Breast epithelium (tissue), 4 donors: ENCODE measurements at regions not wholly inside any gene's neighbourhood (a gene's known extent, or its start where the extent isn't known, plus 50 kb on each side); places are given as distances from the start of the nearest gene placed in this dataset.
"Not testable (repeated sequence)": the region's sequence is repeated elsewhere in the genome, so short reads cannot be mapped to it uniquely, and the experiment has no call there.

Source experiments
- DNase-seq, 2 donors: peaks; one replicate each; pipeline ENCODE4 v3.0.0-alpha.2; 2019; ENCODE audit warnings: low spot score in 2 of 2
- H3K27ac ChIP-seq, 2 donors: fragments of 200-600 bp; sonication (generic) in 1 of 2; one replicate each; pipeline ENCODE4 v1.5.1; 2016 to 2019; ENCODE audit warnings: mild to moderate bottlenecking in 1 of 2
- H3K27me3 ChIP-seq, 2 donors: fragments of 200-600 bp; sonication (generic) in 1 of 2; one replicate each; pipeline versions ENCODE4 v1.5.1 to v1.6.0; 2017 to 2019; ENCODE audit warnings: control low read depth in 1 of 2, mild to moderate bottlenecking in 1 of 2
- H3K36me3 ChIP-seq: fragments of 200-600 bp; one replicate; pipeline ENCODE4 v1.5.1; 2019
- H3K4me1 ChIP-seq, 2 donors: fragments of 200-600 bp; sonication (generic); one replicate each; pipeline ENCODE4 v1.5.1; 2016 to 2019; ENCODE audit warnings: control low read depth in 1 of 2
- H3K4me3 ChIP-seq, 3 donors: fragments of 200-600 bp; sonication (generic); 1 replicate in 2 of 3; 2 replicates in 1 of 3; pipeline ENCODE4 v1.5.1; 2016 to 2019; ENCODE audit warnings: mild to moderate bottlenecking in 3 of 3, moderate library complexity in 2 of 3
- H3K9me3 ChIP-seq, 2 donors: fragments of 200-600 bp; sonication (generic) in 1 of 2; one replicate each; pipeline ENCODE4 v1.5.1; 2016 to 2019; ENCODE audit warnings: control low read depth in 1 of 2
- POLR2A ChIP-seq: fragments of 450-650 bp; IDR thresholded peaks from one replicate; pipeline ENCODE4 v1.6.1; 2016; ENCODE audit warnings: antibody characterized with exemption, mild to moderate bottlenecking, moderate library complexity
- POLR2AphosphoS5 ChIP-seq, 3 donors: sonication (generic); formaldehyde crosslinking; IDR thresholded peaks; one replicate each; pipeline ENCODE4 v1.6.1; 2017; ENCODE audit warnings: antibody characterized with exemption in 3 of 3
- intact Hi-C: fragments of 100-400 bp; cut with DNase I; formaldehyde crosslinking; loops from one replicate; pipeline ENCODE4 v1.15.1; 2023; ENCODE audit warnings: low total_unique reads
- TF ChIP-seq, protein P1 (sequence below), 3 donors: fragments of 450-650 bp; IDR thresholded peaks; one replicate each; pipeline ENCODE4 v1.5.1; 2016 to 2017; ENCODE audit warnings: antibody characterized with exemption in 3 of 3, mild to moderate bottlenecking in 3 of 3, moderate library complexity in 3 of 3

DNA sequence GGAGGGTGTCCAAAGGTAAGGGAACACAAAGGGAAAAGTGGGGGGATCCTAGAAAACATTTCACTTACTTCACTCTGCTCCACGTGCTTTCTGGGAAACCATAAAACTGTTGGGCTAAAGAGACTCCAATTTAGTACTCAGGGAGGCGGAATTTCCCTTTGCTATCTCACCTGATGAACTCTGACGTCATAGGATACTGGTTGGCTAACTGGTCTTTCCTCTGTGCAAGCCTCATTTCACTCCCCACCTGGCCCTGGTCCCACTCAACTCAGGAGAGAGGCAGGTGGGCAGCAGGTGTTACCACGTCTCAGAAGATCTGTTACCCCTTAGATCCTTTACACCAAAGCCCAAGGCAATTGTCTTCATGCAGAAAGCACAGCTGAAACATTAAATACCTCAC, 51.8 kb upstream of the PMAIP1 start:
- Histone ChIP-seq H3K36me3 (no peaks in the 10 kb centered on the region), H3K27me3 (no peaks in the 10 kb centered on the region), H3K27ac (no peak overlapping the region), H3K4me1 (no peaks in the 10 kb centered on the region), H3K9me3 (no peaks in the 10 kb centered on the region), H3K4me3 (no peak overlapping the region)
- TF ChIP-seq POLR2AphosphoS5 (IDR thresholded peaks at IDR 0.05) (no peak), POLR2A (no peak)
- TF ChIP-seq, protein P1, sequence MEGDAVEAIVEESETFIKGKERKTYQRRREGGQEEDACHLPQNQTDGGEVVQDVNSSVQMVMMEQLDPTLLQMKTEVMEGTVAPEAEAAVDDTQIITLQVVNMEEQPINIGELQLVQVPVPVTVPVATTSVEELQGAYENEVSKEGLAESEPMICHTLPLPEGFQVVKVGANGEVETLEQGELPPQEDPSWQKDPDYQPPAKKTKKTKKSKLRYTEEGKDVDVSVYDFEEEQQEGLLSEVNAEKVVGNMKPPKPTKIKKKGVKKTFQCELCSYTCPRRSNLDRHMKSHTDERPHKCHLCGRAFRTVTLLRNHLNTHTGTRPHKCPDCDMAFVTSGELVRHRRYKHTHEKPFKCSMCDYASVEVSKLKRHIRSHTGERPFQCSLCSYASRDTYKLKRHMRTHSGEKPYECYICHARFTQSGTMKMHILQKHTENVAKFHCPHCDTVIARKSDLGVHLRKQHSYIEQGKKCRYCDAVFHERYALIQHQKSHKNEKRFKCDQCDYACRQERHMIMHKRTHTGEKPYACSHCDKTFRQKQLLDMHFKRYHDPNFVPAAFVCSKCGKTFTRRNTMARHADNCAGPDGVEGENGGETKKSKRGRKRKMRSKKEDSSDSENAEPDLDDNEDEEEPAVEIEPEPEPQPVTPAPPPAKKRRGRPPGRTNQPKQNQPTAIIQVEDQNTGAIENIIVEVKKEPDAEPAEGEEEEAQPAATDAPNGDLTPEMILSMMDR (IDR thresholded peaks at IDR 0.05): no peak
- no peak for DNase-seq
- intact Hi-C loops: no loop called here

DNA sequence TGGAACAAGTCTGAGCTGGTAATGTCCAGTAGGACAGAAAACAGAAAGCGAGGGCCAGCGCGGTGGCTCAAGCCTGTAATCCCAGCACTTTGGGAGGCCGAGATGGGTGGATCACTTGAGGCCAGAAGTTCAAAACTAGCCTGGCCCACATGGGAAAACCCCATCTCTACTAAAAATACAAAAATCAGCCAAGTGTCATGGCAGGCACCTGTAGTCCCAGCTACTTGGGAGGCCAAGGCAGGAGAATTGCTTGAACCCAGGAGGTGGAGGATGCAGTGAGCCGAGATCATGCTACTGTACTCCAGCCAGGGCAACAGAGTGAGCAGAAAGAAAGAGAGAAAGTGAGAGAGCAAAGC, 52.3 kb upstream of the PMAIP1 start:
- H3K4me3 ChIP-seq, H3K36me3 ChIP-seq, H3K9me3 ChIP-seq, intact Hi-C loops, H3K27ac ChIP-seq, DNase-seq, H3K4me1 ChIP-seq, H3K27me3 ChIP-seq: not testable (repeated sequence)

GRCh38 chr18:59846814-59847490, 52.8 kb upstream of the PMAIP1 start:
- H3K4me3 ChIP-seq: no peak overlapping the region
- TF ChIP-seq, protein P1 (IDR thresholded peaks at IDR 0.05): no peak
- TF ChIP-seq POLR2AphosphoS5 (IDR thresholded peaks at IDR 0.05) (no peak), POLR2A (no peak)
- H3K36me3 ChIP-seq: no peaks in the 10 kb centered on the region
- no peaks in the 10 kb centered on the region for H3K9me3 ChIP-seq
- intact Hi-C loops: no loop called here
- no peak overlapping the region for H3K27ac ChIP-seq
- DNase-seq: no peak
- H3K27me3 ChIP-seq: no peaks in the 10 kb centered on the region
- no peaks in the 10 kb centered on the region for H3K4me1 ChIP-seq

DNA sequence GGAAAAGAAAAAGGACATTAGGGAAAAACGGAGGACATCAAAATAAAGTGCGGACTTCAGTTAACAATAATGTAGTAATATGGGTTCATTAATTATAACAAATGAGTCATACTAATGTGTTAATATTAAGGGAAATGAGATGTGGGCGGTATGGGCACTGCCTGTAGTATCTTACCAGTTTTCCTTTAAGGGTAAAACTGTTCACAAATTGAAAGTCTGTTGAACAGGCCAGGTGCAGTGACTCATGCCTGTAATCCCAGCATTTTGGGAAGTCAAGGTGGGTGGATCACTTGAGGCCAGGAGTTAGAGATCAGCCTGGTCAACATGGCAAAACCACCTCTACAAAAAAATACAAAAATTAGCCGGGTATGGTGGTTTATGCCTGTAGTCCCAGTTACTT, 56.8 kb upstream of the PMAIP1 start:
- intact Hi-C loops: no loop called here
- DNase-seq: no peak

DNA sequence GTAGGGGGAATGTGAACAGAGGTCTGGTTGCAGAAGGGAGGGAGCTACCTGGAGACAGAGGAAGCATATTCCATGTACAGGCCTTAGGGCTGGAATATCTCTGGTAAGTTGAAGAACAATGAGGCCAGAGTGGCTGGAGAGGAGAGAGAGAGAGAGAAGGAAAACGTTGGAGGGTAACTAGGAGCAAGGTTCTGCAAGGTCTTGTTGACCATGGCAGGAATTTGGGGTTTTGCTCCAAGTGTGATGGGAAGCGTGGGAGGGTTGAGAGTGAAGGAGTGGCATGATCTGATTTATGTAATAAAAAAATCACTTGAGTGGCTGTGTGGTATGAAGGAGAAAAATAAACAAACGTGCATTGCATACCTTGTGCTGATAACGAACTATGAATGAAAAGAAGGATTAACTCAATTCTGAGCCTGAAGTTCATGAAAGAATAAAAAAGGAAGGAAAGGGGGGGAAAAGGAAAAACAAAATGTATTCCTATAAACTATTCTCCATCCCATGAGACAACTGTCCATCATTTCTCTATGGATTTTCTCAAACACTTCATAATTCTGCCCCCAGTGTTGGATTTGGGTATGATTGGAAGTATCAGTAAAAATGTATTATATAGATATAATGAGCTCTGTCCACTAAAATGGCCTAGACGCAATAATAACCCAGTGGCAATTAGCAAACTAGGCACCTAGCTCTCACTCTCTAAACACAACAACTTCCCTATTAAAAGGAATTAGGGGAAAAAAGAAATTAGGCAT, 59.7 kb upstream of the PMAIP1 start:
- TF ChIP-seq, protein P1 (IDR thresholded peaks at IDR 0.05): no peak
- TF ChIP-seq POLR2A: no peak
- TF ChIP-seq POLR2AphosphoS5 (IDR thresholded peaks at IDR 0.05): no peak
- no peaks in the 10 kb centered on the region for H3K9me3 ChIP-seq
- no peaks in the 10 kb centered on the region for H3K4me1 ChIP-seq
- no peaks in the 10 kb centered on the region for H3K36me3 ChIP-seq
- H3K27me3 ChIP-seq: no peaks in the 10 kb centered on the region
- H3K4me3 ChIP-seq: no peak overlapping the region
- intact Hi-C loops: no loop called here
- no peak for DNase-seq
- H3K27ac ChIP-seq: no peak overlapping the region

More for the DNA sequence above, 56.8 kb upstream of the PMAIP1 start:
- TF ChIP-seq POLR2A: no peak
- TF ChIP-seq, protein P1 (IDR thresholded peaks at IDR 0.05): no peak
- H3K9me3 ChIP-seq: no peaks in the 10 kb centered on the region
- no peak overlapping the region for H3K4me3 ChIP-seq
- no peak overlapping the region for H3K27ac ChIP-seq
- H3K27me3 ChIP-seq: no peaks in the 10 kb centered on the region
- H3K4me1 ChIP-seq: no peaks in the 10 kb centered on the region
- H3K36me3 ChIP-seq: no peaks in the 10 kb centered on the region
